OCI-LY3 (cell line): ENCODE measurements at regions not wholly inside any gene's neighbourhood (a gene's known extent, or its start where the extent isn't known, plus 50 kb on each side); places are given as distances from the start of the nearest gene placed in this dataset.

Source experiments
- H2AFZ ChIP-seq: fragments of 200-600, 300-600 bp; shearing (Covaris generic); 2 replicates; pipeline ENCODE4 v1.6.0; 2014; ENCODE audit warnings: antibody characterized with exemption, low read depth, low read length
- H3K27ac ChIP-seq: fragments of 200-600, 300-600 bp; sonication (generic); 2 replicates; pipeline ENCODE4 v1.5.1; 2014; ENCODE audit warnings: mild to moderate bottlenecking, low read length, moderate library complexity, mixed read lengths
- H3K27me3 ChIP-seq: fragments of 200-600, 300-600 bp; sonication (generic); 2 replicates; pipeline ENCODE4 v1.6.1; 2014; ENCODE audit warnings: low read depth, low read length, mixed read lengths
- H3K36me3 ChIP-seq: fragments of 200-600, 300-600 bp; sonication (generic); replicated peaks from 2 replicates; pipeline ENCODE3; 2014; ENCODE audit warnings: low read depth, low read length, mixed read lengths
- H3K4me1 ChIP-seq: fragments of 300-600, 200-600 bp; sonication (generic); 2 replicates; pipeline ENCODE4 v1.6.1; 2014; ENCODE audit warnings: low read length, mixed read lengths
- H3K4me2 ChIP-seq: fragments of 200-600, 300-600 bp; sonication (generic); 2 replicates; pipeline ENCODE4 v1.6.1; 2014; ENCODE audit warnings: low read length, mixed read lengths
- H3K4me3 ChIP-seq: fragments of 300-600, 200-600 bp; sonication (generic); 2 replicates; pipeline ENCODE4 v1.5.1; 2014; ENCODE audit warnings: antibody characterized with exemption, mild to moderate bottlenecking, low read length, moderate library complexity
- H3K79me2 ChIP-seq: fragments of 300-600, 200-600 bp; shearing (Covaris generic); 2 replicates; pipeline ENCODE4 v1.6.1; 2014; ENCODE audit warnings: mild to moderate bottlenecking, low read length, mixed read lengths
- H3K9ac ChIP-seq: fragments of 300-600, 200-600 bp; shearing (Covaris generic); 2 replicates; pipeline ENCODE4 v1.6.0; 2014; ENCODE audit warnings: mild to moderate bottlenecking, low read length, moderate library complexity
- H3K9me3 ChIP-seq: fragments of 200-600, 300-600 bp; shearing (Covaris generic); 2 replicates; pipeline ENCODE4 v1.6.1; 2014; ENCODE audit warnings: low read length, mixed read lengths; ENCODE audit not compliant: insufficient read depth
- H4K20me1 ChIP-seq: fragments of 200-600, 300-600 bp; sonication (generic); 2 replicates; pipeline ENCODE4 v1.6.1; 2016; ENCODE audit warnings: low read length, mixed read lengths; ENCODE audit not compliant: insufficient read depth
- EZH2phosphoT487 ChIP-seq: fragments of 200-600 bp; shearing (Covaris generic); IDR thresholded peaks from 2 replicates; pipeline ENCODE4 v1.6.1; 2018; ENCODE audit warnings: antibody characterized with exemption, mixed run types, low read depth
- TF ChIP-seq, protein P1 (sequence below): fragments of 200-600, 300-600 bp; sonication (generic); IDR thresholded peaks from 2 replicates; pipeline ENCODE4 v1.5.1; 2014; ENCODE audit warnings: antibody characterized with exemption, low read length, low read depth

DNA sequence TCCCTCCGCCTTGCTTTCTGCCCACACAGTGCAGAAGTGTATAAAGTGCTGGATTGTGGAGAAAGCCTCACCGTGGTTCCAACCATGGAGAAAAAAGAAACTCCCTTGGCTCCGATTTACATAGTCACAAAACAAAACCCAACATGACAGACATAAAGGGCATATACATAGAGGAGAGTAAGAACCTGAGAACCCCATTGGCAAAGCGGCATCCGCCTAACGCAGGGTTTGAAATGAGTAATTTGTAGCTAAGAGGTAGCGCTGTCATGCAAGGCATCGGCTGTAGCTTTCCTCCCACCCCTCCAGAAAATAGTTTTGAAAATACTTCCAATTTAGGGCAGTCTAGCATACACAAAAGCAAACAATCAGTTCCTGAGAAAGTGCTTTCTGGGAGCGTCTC, 126.0 kb upstream of the NRBF2 start:
- Histone ChIP-seq H3K4me1 (peaks cover 11% of the 10 kb centered on the region), H3K4me2 (peak overlapping the region; percentile 75), H2AFZ (peak overlapping the region; percentile 64; the same call in 1 of the 2 replicates), H3K9ac (no peak overlapping the region), H4K20me1 (no peaks in the 10 kb centered on the region), H3K9me3 (no peaks in the 10 kb centered on the region), H3K27ac (no peak overlapping the region), H3K36me3 (no peaks in the 10 kb centered on the region), H3K79me2 (no peaks in the 10 kb centered on the region), H3K4me3 (peak overlapping the region; percentile 70), H3K27me3 (peaks cover 14% of the 10 kb centered on the region)
- TF ChIP-seq, protein P1, sequence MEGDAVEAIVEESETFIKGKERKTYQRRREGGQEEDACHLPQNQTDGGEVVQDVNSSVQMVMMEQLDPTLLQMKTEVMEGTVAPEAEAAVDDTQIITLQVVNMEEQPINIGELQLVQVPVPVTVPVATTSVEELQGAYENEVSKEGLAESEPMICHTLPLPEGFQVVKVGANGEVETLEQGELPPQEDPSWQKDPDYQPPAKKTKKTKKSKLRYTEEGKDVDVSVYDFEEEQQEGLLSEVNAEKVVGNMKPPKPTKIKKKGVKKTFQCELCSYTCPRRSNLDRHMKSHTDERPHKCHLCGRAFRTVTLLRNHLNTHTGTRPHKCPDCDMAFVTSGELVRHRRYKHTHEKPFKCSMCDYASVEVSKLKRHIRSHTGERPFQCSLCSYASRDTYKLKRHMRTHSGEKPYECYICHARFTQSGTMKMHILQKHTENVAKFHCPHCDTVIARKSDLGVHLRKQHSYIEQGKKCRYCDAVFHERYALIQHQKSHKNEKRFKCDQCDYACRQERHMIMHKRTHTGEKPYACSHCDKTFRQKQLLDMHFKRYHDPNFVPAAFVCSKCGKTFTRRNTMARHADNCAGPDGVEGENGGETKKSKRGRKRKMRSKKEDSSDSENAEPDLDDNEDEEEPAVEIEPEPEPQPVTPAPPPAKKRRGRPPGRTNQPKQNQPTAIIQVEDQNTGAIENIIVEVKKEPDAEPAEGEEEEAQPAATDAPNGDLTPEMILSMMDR, result no peak
- TF ChIP-seq EZH2phosphoT487, result no peak

DNA sequence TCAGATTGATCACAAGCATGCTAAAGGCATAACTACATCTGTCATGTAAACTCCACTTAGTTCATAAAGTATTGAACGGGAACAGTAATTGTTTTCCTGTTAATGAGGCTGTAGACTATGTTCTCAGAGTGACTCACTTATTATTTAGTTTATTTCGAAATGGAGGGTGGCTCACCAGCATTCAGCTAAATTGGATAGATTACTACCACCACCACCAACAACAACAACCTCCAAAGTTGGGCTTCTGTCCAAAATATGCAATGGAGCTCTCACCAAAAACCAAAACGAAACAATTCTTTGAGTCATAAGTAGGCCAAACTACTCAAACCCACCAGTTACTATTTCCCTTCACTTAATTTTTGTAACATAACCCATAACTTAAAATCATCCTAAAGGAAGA, 127.9 kb upstream of the NRBF2 start:
- Histone ChIP-seq H3K9ac (no peak overlapping the region), H4K20me1 (no peaks in the 10 kb centered on the region), H2AFZ (no peak overlapping the region)

DNA sequence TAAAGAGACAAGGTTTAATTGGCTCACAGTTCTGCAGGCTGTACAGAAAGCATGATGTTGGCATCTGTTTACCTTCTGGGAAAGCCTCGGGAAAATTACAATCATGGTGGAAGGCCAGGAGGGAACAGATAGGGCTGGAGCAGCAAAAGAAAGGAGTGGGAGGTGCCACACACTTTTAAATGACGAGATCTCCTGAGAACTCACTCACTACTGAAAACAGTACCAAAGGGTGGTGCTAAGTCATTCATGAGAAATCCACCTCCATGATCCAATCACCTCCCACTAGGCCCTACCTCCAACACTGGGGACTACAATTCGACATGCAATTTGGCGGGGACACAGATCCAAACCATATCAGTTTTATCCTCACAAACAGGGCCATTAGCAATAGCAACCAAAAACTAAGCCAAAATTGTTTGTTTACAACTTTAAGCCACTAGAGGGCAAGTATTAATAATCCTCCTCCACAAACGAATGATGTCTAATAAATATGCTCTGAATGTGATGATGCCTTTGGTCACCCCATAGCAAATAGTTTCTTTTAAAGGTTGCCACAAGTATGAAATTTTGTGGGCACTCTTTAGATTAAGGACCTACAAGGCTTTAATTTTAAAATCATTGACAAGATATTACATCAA, 129.2 kb upstream of the NRBF2 start:
- Histone ChIP-seq H3K4me3 (no peak overlapping the region), H3K4me1 (peaks cover 11% of the 10 kb centered on the region), H3K9ac (no peak overlapping the region), H3K36me3 (no peaks in the 10 kb centered on the region), H3K4me2 (no peak overlapping the region), H3K27me3 (peaks cover 14% of the 10 kb centered on the region), H2AFZ (no peak overlapping the region), H4K20me1 (no peaks in the 10 kb centered on the region), H3K9me3 (no peaks in the 10 kb centered on the region), H3K79me2 (no peaks in the 10 kb centered on the region), H3K27ac (no peak overlapping the region)
- TF ChIP-seq EZH2phosphoT487, result no peak
- TF ChIP-seq, protein P1, result peak; percentile 31; the same call in 1 of the 2 replicates

More for the DNA sequence above, 127.9 kb upstream of the NRBF2 start:
- Histone ChIP-seq H3K27me3 (peaks cover 14% of the 10 kb centered on the region), H3K4me3 (no peak overlapping the region), H3K79me2 (no peaks in the 10 kb centered on the region), H3K27ac (no peak overlapping the region), H3K4me2 (no peak overlapping the region), H3K36me3 (no peaks in the 10 kb centered on the region), H3K4me1 (peaks cover 11% of the 10 kb centered on the region), H3K9me3 (no peaks in the 10 kb centered on the region)
- TF ChIP-seq, protein P1, result no peak
- no peak for TF ChIP-seq EZH2phosphoT487

DNA sequence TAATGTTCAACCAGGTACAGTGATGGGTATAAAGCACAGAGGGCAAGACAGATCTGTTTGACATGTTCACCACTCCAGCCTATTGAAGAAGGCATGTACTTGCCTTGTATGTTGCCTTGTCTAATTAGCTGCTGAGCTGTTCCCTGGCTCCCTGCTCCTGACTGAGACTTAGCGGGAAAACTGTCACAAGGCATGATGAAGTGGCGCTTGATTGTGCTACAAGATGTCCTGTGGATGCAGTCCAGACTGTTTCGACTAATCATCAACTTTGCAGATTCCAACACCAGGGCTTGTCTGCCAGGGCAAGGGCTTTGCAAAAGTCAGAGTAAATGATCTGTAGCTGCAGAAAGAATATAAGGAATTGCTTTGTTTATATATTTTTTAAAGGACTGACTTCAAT, 136.2 kb upstream of the NRBF2 start:
- TF ChIP-seq EZH2phosphoT487, result no peak
- TF ChIP-seq, protein P1, result no peak
- H3K9me3 ChIP-seq, result no peaks in the 10 kb centered on the region

More for the DNA sequence above, 136.2 kb upstream of the NRBF2 start:
- H3K27ac ChIP-seq, result no peak overlapping the region
- H3K4me2 ChIP-seq, result no peak overlapping the region
- H3K4me1 ChIP-seq, result peaks cover 14% of the 10 kb centered on the region
- H3K79me2 ChIP-seq, result no peaks in the 10 kb centered on the region
- no peak overlapping the region for H3K9ac ChIP-seq
- no peaks in the 10 kb centered on the region for H3K27me3 ChIP-seq
- H4K20me1 ChIP-seq, result no peaks in the 10 kb centered on the region
- H2AFZ ChIP-seq, result no peak overlapping the region
- H3K4me3 ChIP-seq, result no peak overlapping the region
- H3K36me3 ChIP-seq, result no peaks in the 10 kb centered on the region
